ENCODE measurements at regions not wholly inside any gene's neighbourhood (a gene's known extent, or its start where the extent isn't known, plus 50 kb on each side); places are given as distances from the start of the nearest gene placed in this dataset.

DNA sequence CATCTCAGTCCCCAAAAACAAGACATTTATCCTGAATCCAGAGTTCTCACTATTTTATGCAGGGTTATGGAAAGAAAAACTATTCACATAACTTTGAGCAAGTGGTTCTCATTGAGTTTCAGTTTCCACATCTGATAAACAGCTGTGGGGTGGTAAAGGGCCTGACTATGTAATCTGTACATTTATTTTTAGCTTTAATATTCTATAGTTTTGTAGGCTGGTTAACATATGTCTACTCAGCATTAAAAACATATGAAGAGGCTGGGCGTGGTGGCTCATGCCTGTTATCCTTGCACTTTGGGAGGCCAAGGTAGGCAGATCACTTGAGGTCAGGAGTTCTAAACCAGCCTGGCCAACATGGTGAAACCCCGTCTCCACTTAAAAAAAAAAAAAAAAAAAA is 301.5 kb upstream of the CCNG1 start:
- no peak for TF ChIP-seq CTCF (IDR thresholded peaks at IDR 0.05; ENCODE audit: low read length)
- no peak for TF ChIP-seq EZH2 (IDR thresholded peaks at IDR 0.05; ENCODE audit: borderline replicate concordance, low read length)

Data from OCI-LY1 (cell line).